ENCODE measurements at regions not wholly inside any gene's neighbourhood (a gene's known extent, or its start where the extent isn't known, plus 50 kb on each side); places are given as distances from the start of the nearest gene placed in this dataset.

- no peak overlapping the region for H3K4me3 ChIP-seq (ENCODE audit: low read length)
- no peaks in the 10 kb centered on the region for H3K4me1 ChIP-seq (ENCODE audit: control insufficient read depth, insufficient read depth, low read length)
- no peaks in the 10 kb centered on the region for H3K27me3 Mint-ChIP-seq (ENCODE audit: insufficient read depth)
- no peak overlapping the region for H3K4me3 Mint-ChIP-seq
- H3K27ac Mint-ChIP-seq: no peak overlapping the region
- H3K27me3 ChIP-seq (ENCODE audit: control insufficient read depth, insufficient read depth, low read length, poor library complexity, severe bottlenecking): no peaks in the 10 kb centered on the region
- no peaks in the 10 kb centered on the region for H3K36me3 ChIP-seq (ENCODE audit: control insufficient read depth, insufficient read depth, low read length)
- no peaks in the 10 kb centered on the region for H3K36me3 Mint-ChIP-seq (ENCODE audit: low read depth)
- H3K9ac ChIP-seq (ENCODE audit: extremely low read depth, low read length, poor library complexity, severe bottlenecking): no peak overlapping the region
- peaks cover 4% of the 10 kb centered on the region for H3K4me1 Mint-ChIP-seq
- H3K27ac ChIP-seq (ENCODE audit: low read depth, low read length): no peak overlapping the region
- no peak for DNase-seq
- 88 to 100% methylated on average over 1 of the region's 1 CpG for WGBS, 2 experiments (ENCODE audit: insufficient coverage in 1 of 2, insufficient read length in 1 of 2)
- peaks cover 7% of the 10 kb centered on the region for H3K9me3 ChIP-seq (ENCODE audit: control insufficient read depth, low read length)
- TF ChIP-seq CTCF (conservative IDR thresholded peaks at IDR 0.05): no peak
- H3K9me3 Mint-ChIP-seq: peaks cover 7% of the 10 kb centered on the region
Observed at GRCh38 chr5:156096259-156096658, 230.7 kb upstream of the SGCD start.

- Histone ChIP-seq H3K27ac (ENCODE audit: low read depth, low read length) (no peak overlapping the region), H3K36me3 (ENCODE audit: control insufficient read depth, insufficient read depth, low read length) (no peaks in the 10 kb centered on the region), H3K9ac (ENCODE audit: extremely low read depth, low read length, poor library complexity, severe bottlenecking) (no peak overlapping the region), H3K27me3 (ENCODE audit: control insufficient read depth, insufficient read depth, low read length, poor library complexity, severe bottlenecking) (no peaks in the 10 kb centered on the region), H3K4me1 (ENCODE audit: control insufficient read depth, insufficient read depth, low read length) (no peaks in the 10 kb centered on the region), H3K4me3 (ENCODE audit: low read length) (no peak overlapping the region), H3K9me3 (ENCODE audit: control insufficient read depth, low read length) (no peaks in the 10 kb centered on the region)
- TF ChIP-seq CTCF (conservative IDR thresholded peaks at IDR 0.05): no peak
- WGBS, 2 experiments (ENCODE audit: insufficient coverage in 1 of 2, insufficient read length in 1 of 2): 100% methylated on average over 1 of the region's 2 CpGs; no CpG with 5 or more reads in 1 of the 2 experiments
- Mint-ChIP-seq H3K36me3 (ENCODE audit: low read depth) (no peaks in the 10 kb centered on the region), H3K4me1 (peaks cover 6% of the 10 kb centered on the region), H3K4me3 (no peak overlapping the region), H3K27me3 (ENCODE audit: insufficient read depth) (no peaks in the 10 kb centered on the region), H3K27ac (no peak overlapping the region), H3K9me3 (no peaks in the 10 kb centered on the region)
- no peak for DNase-seq
Observed at GRCh38 chr5:156103155-156103885, 223.6 kb upstream of the SGCD start.

- H3K4me1 Mint-ChIP-seq: peaks cover 4% of the 10 kb centered on the region
- H3K27ac ChIP-seq (ENCODE audit: low read depth, low read length): no peak overlapping the region
Observed at GRCh38 chr5:156109317-156110023, 217.5 kb upstream of the SGCD start.

More at GRCh38 chr5:156109317-156110023, 217.5 kb upstream of the SGCD start:
- 88 to 91% methylated on average over 1 to 2 of the region's 2 CpGs for whole genome bisulfite sequencing, 2 experiments (ENCODE audit: insufficient coverage in 1 of 2, insufficient read length in 1 of 2)
- no peak for DNase-seq
- Mint-ChIP-seq H3K4me3 (no peak overlapping the region), H3K27me3 (ENCODE audit: insufficient read depth) (no peaks in the 10 kb centered on the region), H3K9me3 (no peaks in the 10 kb centered on the region), H3K27ac (no peak overlapping the region), H3K36me3 (ENCODE audit: low read depth) (no peaks in the 10 kb centered on the region)
- Histone ChIP-seq H3K9ac (ENCODE audit: extremely low read depth, low read length, poor library complexity, severe bottlenecking) (no peak overlapping the region), H3K4me3 (ENCODE audit: low read length) (no peak overlapping the region), H3K9me3 (ENCODE audit: control insufficient read depth, low read length) (no peaks in the 10 kb centered on the region), H3K27me3 (ENCODE audit: control insufficient read depth, insufficient read depth, low read length, poor library complexity, severe bottlenecking) (no peaks in the 10 kb centered on the region), H3K4me1 (ENCODE audit: control insufficient read depth, insufficient read depth, low read length) (no peaks in the 10 kb centered on the region), H3K36me3 (ENCODE audit: control insufficient read depth, insufficient read depth, low read length) (no peaks in the 10 kb centered on the region)
- TF ChIP-seq CTCF (conservative IDR thresholded peaks at IDR 0.05): no peak
